NCI-H2081 (cell line): ENCODE measurements at regions not wholly inside any gene's neighbourhood (a gene's known extent, or its start where the extent isn't known, plus 50 kb on each side); places are given as distances from the start of the nearest gene placed in this dataset.

ENCODE experiments used
- DNase-seq, 2 experiments: peaks; one replicate each; lab custom pipeline; 2025; lab: John Stamatoyannopoulos, UW

- no peak for DNase-seq
These were observed 127.0 kb upstream of the STMND1 start for GRCh38 chr6:16974704-16975359.

GRCh38 chr6:16974387-16974673, 127.5 kb upstream of the STMND1 start:
- DNase-seq = no peak

GRCh38 chr6:16973545-16974386, 128.1 kb upstream of the STMND1 start:
- DNase-seq = no peak

- DNase-seq = no peak
These were observed 128.8 kb upstream of the STMND1 start for GRCh38 chr6:16973051-16973450.

- no peak for DNase-seq
These were observed 129.3 kb upstream of the STMND1 start for GRCh38 chr6:16972535-16972934.

- no peak for DNase-seq
These were observed 131.9 kb upstream of the STMND1 start for GRCh38 chr6:16969699-16970655.

GRCh38 chr6:16968101-16968500, 133.7 kb upstream of the STMND1 start:
- no peak for DNase-seq

- no peak for DNase-seq
These were observed 134.4 kb upstream of the STMND1 start for GRCh38 chr6:16967470-16967817.

- no peak for DNase-seq
These were observed 134.9 kb upstream of the STMND1 start for GRCh38 chr6:16966791-16967469.

- no peak for DNase-seq
These were observed 136.2 kb upstream of the STMND1 start for GRCh38 chr6:16965689-16966088.

GRCh38 chr6:16964553-16965499, 137.0 kb upstream of the STMND1 start:
- peak; percentile 80 to 87 for DNase-seq

- no peak for DNase-seq
These were observed 140.3 kb upstream of the STMND1 start for GRCh38 chr6:16961577-16961976.

GRCh38 chr6:16959789-16960188, 142.1 kb upstream of the STMND1 start:
- no peak for DNase-seq

GRCh38 chr6:16956361-16956760, 145.5 kb upstream of the STMND1 start:
- DNase-seq = no peak

GRCh38 chr6:16955899-16956298, 146.0 kb upstream of the STMND1 start:
- DNase-seq = no peak

- no peak for DNase-seq
These were observed 147.9 kb upstream of the STMND1 start for GRCh38 chr6:16953905-16954304.

GRCh38 chr6:16953446-16953845, 148.4 kb upstream of the STMND1 start:
- no peak for DNase-seq

GRCh38 chr6:16950825-16951495, 150.9 kb upstream of the STMND1 start:
- DNase-seq = no peak

GRCh38 chr6:16950302-16950701, 151.5 kb upstream of the STMND1 start:
- no peak for DNase-seq

GRCh38 chr6:16949716-16950115, 152.1 kb upstream of the STMND1 start:
- DNase-seq = no peak
